K562 (cell line): ENCODE measurements at regions not wholly inside any gene's neighbourhood (a gene's known extent, or its start where the extent isn't known, plus 50 kb on each side); places are given as distances from the start of the nearest gene placed in this dataset.

Source experiments
- ATAC-seq: fragments of 200-7000 bp; cut with Tn5 transposase; 3 replicates; pipeline ENCODE4 v1.9.1; 2020; ENCODE audit warnings: moderate library complexity
- BruUV-seq: library from RNA; stranded (reverse); fragments of 400-500 nt; replicated peaks from 2 replicates; lab custom pipeline; 2021; lab: Mats Ljungman, UMichigan
- CTCF ChIA-PET: fragments of 300-600 bp; formaldehyde crosslinking; extraction: SDS; loops from one replicate; lab custom pipeline; 2021; ENCODE audit warnings: low intra/inter-chr PET ratio; lab: Yijun Ruan, JAX
- POLR2A ChIA-PET: fragments of 300-600, 350-650 bp; sonication (Branson Sonifier 250); formaldehyde crosslinking; extraction: SDS; loops from one replicate; lab custom pipeline; 2021; ENCODE audit warnings: antibody characterized with exemption, inconsistent platforms; lab: Yijun Ruan, JAX
- DNase-seq, 4 experiments: peaks; one replicate each; pipeline versions ENCODE4 v3.0.0 to v3.0.0-alpha.2; 2011 to 2018; ENCODE audit warnings: low spot score in 3 of 4, mixed read lengths in 3 of 4; ENCODE audit errors: extremely low read depth in 1 of 4
- FAIRE-seq: peaks from 2 replicates; lab custom pipeline; 2011; peaks lifted over from hg19 to GRCh38; lab: Jason Lieb, UNC
- H2AFZ ChIP-seq: 2 replicates; pipeline ENCODE4 v1.6.0; 2011; ENCODE audit warnings: low read depth, low read length, control low read depth, inconsistent platforms
- H3K27ac ChIP-seq: fragments of 200-600 bp; 3 replicates; pipeline ENCODE4 v1.8.0; 2011; ENCODE audit warnings: low read depth, mild to moderate bottlenecking, control low read depth, inconsistent platforms, low read length, moderate library complexity, mixed read lengths; ENCODE audit errors: extremely low read depth
- H3K27me3 ChIP-seq, 2 experiments: fragments of 300-600 bp in 1 of 2; 2 replicates in 1 of 2; 3 replicates in 1 of 2; pipeline versions ENCODE4 v1.6.0 to v1.8.0; 2011; ENCODE audit warnings: inconsistent platforms in 2 of 2, low read length in 2 of 2, mild to moderate bottlenecking in 1 of 2, mixed read lengths in 1 of 2, moderate library complexity in 1 of 2; ENCODE audit not compliant: control insufficient read depth in 2 of 2, insufficient read depth in 2 of 2
- H3K36me3 ChIP-seq: fragments of 300-600 bp; 3 replicates; pipeline ENCODE4 v1.8.0; 2011; ENCODE audit warnings: mild to moderate bottlenecking, low read length, inconsistent platforms; ENCODE audit not compliant: control insufficient read depth, insufficient read depth
- H3K4me1 ChIP-seq, 2 experiments: fragments of 200-600 bp in 1 of 2; replicated peaks in 1 of 2; 2 replicates in 1 of 2; 3 replicates in 1 of 2; pipeline versions ENCODE4 v1.5.1 to v1.8.0; 2011; ENCODE audit warnings: inconsistent platforms in 2 of 2, low read length in 2 of 2, mild to moderate bottlenecking in 1 of 2, mixed read lengths in 1 of 2, moderate library complexity in 1 of 2; ENCODE audit not compliant: control insufficient read depth in 2 of 2, insufficient read depth in 2 of 2
- H3K4me2 ChIP-seq: 2 replicates; pipeline ENCODE4 v1.6.1; 2011; ENCODE audit warnings: low read length, control low read depth, inconsistent platforms, mixed read lengths; ENCODE audit not compliant: insufficient read depth
- H3K4me3 ChIP-seq: fragments of 200-600 bp; sonication (generic), shearing (Covaris generic); 2 replicates; pipeline ENCODE4 v1.5.1; 2016; ENCODE audit warnings: control low read depth, inconsistent platforms
- H3K79me2 ChIP-seq: fragments of 200-600 bp; 3 replicates; pipeline ENCODE4 v1.8.0; 2011; ENCODE audit warnings: low read length, inconsistent platforms; ENCODE audit not compliant: control insufficient read depth, insufficient read depth
- H3K9ac ChIP-seq, 2 experiments: 2 replicates each; pipeline versions ENCODE4 v1.6.0 to v1.6.1; 2011; ENCODE audit warnings: low read depth in 2 of 2, low read length in 2 of 2, control low read depth in 1 of 2, inconsistent platforms in 1 of 2, mild to moderate bottlenecking in 1 of 2, mixed read lengths in 1 of 2; ENCODE audit not compliant: insufficient read depth in 1 of 2
- H3K9me1 ChIP-seq: one replicate; pipeline ENCODE4 v1.6.0; 2011; ENCODE audit warnings: inconsistent platforms, mild to moderate bottlenecking, low read length, moderate library complexity; ENCODE audit not compliant: control insufficient read depth, insufficient read depth
- H3K9me3 ChIP-seq: replicated peaks from 2 replicates; pipeline ENCODE4 v1.5.1; 2011; ENCODE audit warnings: low read depth, low read length, inconsistent platforms; ENCODE audit not compliant: control insufficient read depth, insufficient read depth
- H4K20me1 ChIP-seq: replicated peaks from 2 replicates; pipeline ENCODE4 v1.6.1; 2011; ENCODE audit warnings: low read length, inconsistent platforms, mixed read lengths; ENCODE audit not compliant: control insufficient read depth, insufficient read depth
- CXXC5 ChIP-seq: fragments of 250-450 bp; sonication (Bioruptor Pico); IDR thresholded peaks from 2 replicates; pipeline ENCODE4 v1.8.0; 2022; ENCODE audit warnings: inconsistent platforms, mild to moderate bottlenecking, moderate library complexity
- ELF4 ChIP-seq: fragments of 450-650 bp; formaldehyde crosslinking; IDR thresholded peaks from 2 replicates; pipeline ENCODE4 v1.4.0; 2022; ENCODE audit warnings: missing genetic modification characterization
- L3MBTL2 ChIP-seq: fragments of 450-650 bp; IDR thresholded peaks from 2 replicates; pipeline ENCODE4 v1.6.1; 2016; ENCODE audit warnings: mild to moderate bottlenecking, moderate library complexity
- MAFK ChIP-seq: IDR thresholded peaks from 2 replicates; pipeline ENCODE4 v1.6.1; 2011; ENCODE audit warnings: low read length, improper control_type of control experiment
- MECOM ChIP-seq: fragments of 250-450 bp; sonication (Bioruptor Pico); IDR thresholded peaks from 2 replicates; pipeline ENCODE4 v1.8.0; 2022; ENCODE audit warnings: inconsistent platforms
- MYNN ChIP-seq, 2 experiments: sonication (generic); formaldehyde crosslinking in 1 of 2; IDR thresholded peaks; 2 replicates each; pipeline versions ENCODE4 v1.5.0 to v1.6.1; 2016 to 2020; ENCODE audit warnings: antibody characterized with exemption in 1 of 2, missing genetic modification reagents in 1 of 2
- POLR3A ChIP-seq: IDR thresholded peaks from 2 replicates; pipeline ENCODE4 v1.6.1; 2011; ENCODE audit warnings: borderline replicate concordance, mild to moderate bottlenecking, moderate library complexity; ENCODE audit not compliant: insufficient read length, insufficient read depth; ENCODE audit errors: extremely low read depth
- SRSF9 ChIP-seq: fragments of 200-400 bp; formaldehyde crosslinking; IDR thresholded peaks from 2 replicates; pipeline ENCODE4 v1.6.1; 2017; ENCODE audit warnings: low read depth, low read length, borderline replicate concordance
- STAT5B ChIP-seq: fragments of 250-450 bp; sonication (Bioruptor Pico); IDR thresholded peaks from 2 replicates; pipeline ENCODE4 v1.8.0; 2021; ENCODE audit warnings: mild to moderate bottlenecking, inconsistent platforms
- TCF15 ChIP-seq: fragments of 250-450 bp; sonication (Bioruptor Pico); IDR thresholded peaks from 2 replicates; pipeline ENCODE4 v1.8.0; 2022; ENCODE audit warnings: moderate library complexity, mild to moderate bottlenecking, inconsistent platforms
- TCF3 ChIP-seq: sonication (generic); formaldehyde crosslinking; IDR thresholded peaks from 2 replicates; pipeline ENCODE4 v1.4.0; 2020; ENCODE audit warnings: mild to moderate bottlenecking, missing genetic modification reagents
- U2AF1 ChIP-seq: fragments of 200-400 bp; formaldehyde crosslinking; optimal IDR thresholded peaks from 2 replicates; pipeline ENCODE3; 2017; ENCODE audit warnings: mild to moderate bottlenecking, low read depth, low read length, moderate library complexity
- ZBTB2 ChIP-seq: fragments of 450-650 bp; IDR thresholded peaks from 2 replicates; pipeline ENCODE4 v1.6.1; 2016; ENCODE audit warnings: antibody characterized with exemption
- ZFX ChIP-seq: sonication (generic); formaldehyde crosslinking; IDR thresholded peaks from 2 replicates; pipeline ENCODE4 v1.8.0; 2022; ENCODE audit warnings: mild to moderate bottlenecking, missing genetic modification reagents, moderate library complexity
- ZNF134 ChIP-seq: fragments of 250-450 bp; sonication (Bioruptor Pico); conservative IDR thresholded peaks from 2 replicates; pipeline ENCODE4 v1.4.0; 2020
- ZNF57 ChIP-seq: fragments of 450-650 bp; formaldehyde crosslinking; IDR thresholded peaks from 2 replicates; pipeline ENCODE4 v1.4.0; 2020; ENCODE audit warnings: mild to moderate bottlenecking, moderate library complexity
- ZNF589 ChIP-seq: fragments of 200-800 bp; sonication (Bioruptor generic); IDR thresholded peaks from 2 replicates; pipeline ENCODE4 v1.6.1; 2016; ENCODE audit warnings: low read depth, missing genetic modification characterization, missing compliant biosample characterization
- ZZZ3 ChIP-seq: fragments of 450-650 bp; IDR thresholded peaks from 2 replicates; pipeline ENCODE4 v1.6.1; 2016; ENCODE audit warnings: antibody characterized with exemption, mild to moderate bottlenecking, moderate library complexity
- WGBS: fragments of 100-300 bp; shearing (Covaris generic); methylation state at CpG from one replicate; pipeline ENCODE4 v1.1.6; 2016; ENCODE audit warnings: low coverage, mixed read lengths; ENCODE audit not compliant: insufficient coverage; ENCODE audit errors: missing lambda C conversion rate; 5-methylcytosine and 5-hydroxymethylcytosine counted together
- in situ Hi-C: fragments of 300-500 bp; cut with MboI; formaldehyde crosslinking; loops from 4 replicates; pipeline ENCODE4 v1.15.0; 2018; ENCODE audit warnings: inconsistent platforms, mixed read lengths
- intact Hi-C: fragments of 100-400 bp; cut with micrococcal nuclease; formaldehyde crosslinking; loops from 2 replicates; pipeline ENCODE4 v1.14.2; 2022

GRCh38 chr2:125371867-125372266 lies 1284.1 kb upstream of the GYPC start:
- H3K4me1 ChIP-seq, result no peaks in the 10 kb centered on the region
- no peaks in the 10 kb centered on the region for H3K9me1 ChIP-seq
- intact Hi-C loops (no loop called here), in situ Hi-C loops (no loop called here)
- no peaks in the 10 kb centered on the region for H3K9me3 ChIP-seq
- no peaks in the 10 kb centered on the region for H3K27me3 ChIP-seq
- no peak overlapping the region for H2AFZ ChIP-seq
- DNase-seq (no peak), FAIRE-seq (no peak), ATAC-seq (no peak)
- no peak overlapping the region for H3K9ac ChIP-seq
- no peak for TF ChIP-seq ZZZ3
- no peaks in the 10 kb centered on the region for H3K36me3 ChIP-seq
- POLR2A ChIA-PET, result no interaction called here
- H4K20me1 ChIP-seq, result no peaks in the 10 kb centered on the region
- H3K4me3 ChIP-seq, result no peak overlapping the region
- no peak overlapping the region for H3K27ac ChIP-seq
- H3K79me2 ChIP-seq, result no peaks in the 10 kb centered on the region
- H3K4me2 ChIP-seq, result no peak overlapping the region
- BruUV-seq, result no TSS peak
- CTCF ChIA-PET, result no interaction called here

GRCh38 chr2:125373293-125373692 lies 1282.7 kb upstream of the GYPC start:
- WGBS, result 0% methylated on average over 1 of the region's 1 CpG
- intact Hi-C loops, result no loop called here
- FAIRE-seq, result no peak

More at GRCh38 chr2:125373293-125373692, 1282.7 kb upstream of the GYPC start:
- Histone ChIP-seq H3K9ac (no peak overlapping the region), H3K79me2 (no peaks in the 10 kb centered on the region), H3K9me1 (no peaks in the 10 kb centered on the region), H3K9me3 (no peaks in the 10 kb centered on the region), H4K20me1 (no peaks in the 10 kb centered on the region), H3K36me3 (no peaks in the 10 kb centered on the region), H3K27ac (no peak overlapping the region), H3K4me1 (no peaks in the 10 kb centered on the region), H3K4me3 (no peak overlapping the region), H3K27me3 (no peaks in the 10 kb centered on the region), H2AFZ (no peak overlapping the region), H3K4me2 (no peak overlapping the region)
- ChIA-PET CTCF (no interaction called here), POLR2A (no interaction called here)
- DNase-seq, result no peak
- BruUV-seq, result no TSS peak
- in situ Hi-C loops, result no loop called here
- no peak for ATAC-seq
- TF ChIP-seq TCF15 (CRISPR knock-in tag) (no peak), MECOM (CRISPR knock-in tag) (no peak), ELF4 (no peak), ZNF589 (CRISPR knock-in tag) (no peak), MYNN (IDR thresholded peaks at IDR 0.05) (no peak), MYNN (CRISPR knock-in tag; IDR thresholded peaks at IDR 0.05) (no peak), ZBTB2 (no peak), ZNF57 (CRISPR knock-in tag) (no peak), MAFK (no peak), U2AF1 (no peak), POLR3A (no peak), ZNF134 (CRISPR knock-in tag) (no peak), CXXC5 (no peak), L3MBTL2 (no peak), STAT5B (no peak), TCF3 (CRISPR knock-in tag) (no peak), SRSF9 (no peak), ZFX (CRISPR knock-in tag) (no peak)
